ENCODE measurements at regions not wholly inside any gene's neighbourhood (a gene's known extent, or its start where the extent isn't known, plus 50 kb on each side); places are given as distances from the start of the nearest gene placed in this dataset.

GRCh38 chr17:33769066-33769465 lies 476.0 kb upstream of the ASIC2 start:
- ATAC-seq (ENCODE audit: poor library complexity), result no peak
- DNase-seq, result no peak
- intact Hi-C loops (cut with DNase I), result no loop called here

GRCh38 chr17:33776304-33776703 lies 478.8 kb upstream of the CCL2 start:
- no peak for DNase-seq
- intact Hi-C loops (cut with DNase I), result no loop called here
- ATAC-seq (ENCODE audit: poor library complexity), result no peak

- DNase-seq (no peak), ATAC-seq (ENCODE audit: poor library complexity) (no peak)
- intact Hi-C loops (cut with DNase I), result no loop called here
Observed at GRCh38 chr17:33776903-33777302, 478.2 kb upstream of the CCL2 start.

GRCh38 chr17:33777674-33778073 lies 477.4 kb upstream of the CCL2 start:
- intact Hi-C loops (cut with DNase I), result no loop called here
- ATAC-seq (ENCODE audit: poor library complexity) (no peak), DNase-seq (no peak)

- ATAC-seq (ENCODE audit: poor library complexity), result no peak
- intact Hi-C loops (cut with DNase I), result no loop called here
- DNase-seq, result no peak
Observed at GRCh38 chr17:33778505-33779233, 476.4 kb upstream of the CCL2 start.

- intact Hi-C loops (cut with DNase I), result no loop called here
- peak; percentile 51 for ATAC-seq (ENCODE audit: poor library complexity)
- peak; percentile 45 for DNase-seq
Observed at GRCh38 chr17:33779234-33779591, 475.9 kb upstream of the CCL2 start.

GRCh38 chr17:33785281-33785680 lies 469.8 kb upstream of the CCL2 start:
- intact Hi-C loops (cut with DNase I), result no loop called here
- no peak for DNase-seq
- no peak for ATAC-seq (ENCODE audit: poor library complexity)

GRCh38 chr17:33786478-33786877 lies 468.6 kb upstream of the CCL2 start:
- DNase-seq, result peak; percentile 61
- ATAC-seq (ENCODE audit: poor library complexity), result no peak
- intact Hi-C loops (cut with DNase I), result no loop called here

- intact Hi-C loops (cut with DNase I), result no loop called here
- ATAC-seq (ENCODE audit: poor library complexity) (no peak), DNase-seq (no peak)
Observed at GRCh38 chr17:33789658-33790057, 465.4 kb upstream of the CCL2 start.

- intact Hi-C loops (cut with DNase I), result no loop called here
- no peak for DNase-seq
- no peak for ATAC-seq (ENCODE audit: poor library complexity)
Observed at GRCh38 chr17:33797181-33797580, 457.9 kb upstream of the CCL2 start.

- intact Hi-C loops (cut with DNase I), result no loop called here
Observed at GRCh38 chr17:33798308-33798707, 456.8 kb upstream of the CCL2 start.

GRCh38 chr17:33802349-33803198 lies 452.5 kb upstream of the CCL2 start:
- peak; percentile 51 for ATAC-seq (ENCODE audit: poor library complexity)
- DNase-seq, result no peak
- intact Hi-C loops (cut with DNase I), result no loop called here

More at GRCh38 chr17:33798308-33798707, 456.8 kb upstream of the CCL2 start:
- DNase-seq (no peak), ATAC-seq (ENCODE audit: poor library complexity) (no peak)

- ATAC-seq (ENCODE audit: poor library complexity), result no peak
- intact Hi-C loops (cut with DNase I), result no loop called here
- no peak for DNase-seq
Observed at GRCh38 chr17:33803199-33803685, 451.8 kb upstream of the CCL2 start.

GRCh38 chr17:33803686-33804085 lies 451.4 kb upstream of the CCL2 start:
- ATAC-seq (ENCODE audit: poor library complexity) (no peak), DNase-seq (no peak)
- intact Hi-C loops (cut with DNase I), result no loop called here

GRCh38 chr17:33804401-33804800 lies 450.7 kb upstream of the CCL2 start:
- DNase-seq, result no peak
- intact Hi-C loops (cut with DNase I), result no loop called here
- ATAC-seq (ENCODE audit: poor library complexity), result no peak

GRCh38 chr17:33806631-33807030 lies 448.5 kb upstream of the CCL2 start:
- ATAC-seq (ENCODE audit: poor library complexity), result no peak
- no peak for DNase-seq
- intact Hi-C loops (cut with DNase I), result no loop called here

GRCh38 chr17:33809748-33810147 lies 445.3 kb upstream of the CCL2 start:
- DNase-seq (no peak), ATAC-seq (ENCODE audit: poor library complexity) (no peak)
- intact Hi-C loops (cut with DNase I), result no loop called here

- intact Hi-C loops (cut with DNase I), result no loop called here
- no peak for DNase-seq
- ATAC-seq (ENCODE audit: poor library complexity), result no peak
Observed at GRCh38 chr17:33811004-33811760, 443.9 kb upstream of the CCL2 start.

GRCh38 chr17:33811984-33812577 lies 443.0 kb upstream of the CCL2 start:
- DNase-seq (no peak), ATAC-seq (ENCODE audit: poor library complexity) (no peak)
- intact Hi-C loops (cut with DNase I), result no loop called here

All from Right ventricle myocardium superior (tissue), 1 donor.